Right renal pelvis (tissue), 4 donors: ENCODE measurements at regions not wholly inside any gene's neighbourhood (a gene's known extent, or its start where the extent isn't known, plus 50 kb on each side); places are given as distances from the start of the nearest gene placed in this dataset.
"Not testable (repeated sequence)": the region's sequence is repeated elsewhere in the genome, so short reads cannot be mapped to it uniquely, and the experiment has no call there.

Experiments
- DNase-seq, 4 donors: peaks; one replicate each; pipeline ENCODE4 v3.0.0-alpha.2; 2013; ENCODE audit warnings: low read depth in 4 of 4, low spot score in 3 of 4, missing footprints in 1 of 4

DNA sequence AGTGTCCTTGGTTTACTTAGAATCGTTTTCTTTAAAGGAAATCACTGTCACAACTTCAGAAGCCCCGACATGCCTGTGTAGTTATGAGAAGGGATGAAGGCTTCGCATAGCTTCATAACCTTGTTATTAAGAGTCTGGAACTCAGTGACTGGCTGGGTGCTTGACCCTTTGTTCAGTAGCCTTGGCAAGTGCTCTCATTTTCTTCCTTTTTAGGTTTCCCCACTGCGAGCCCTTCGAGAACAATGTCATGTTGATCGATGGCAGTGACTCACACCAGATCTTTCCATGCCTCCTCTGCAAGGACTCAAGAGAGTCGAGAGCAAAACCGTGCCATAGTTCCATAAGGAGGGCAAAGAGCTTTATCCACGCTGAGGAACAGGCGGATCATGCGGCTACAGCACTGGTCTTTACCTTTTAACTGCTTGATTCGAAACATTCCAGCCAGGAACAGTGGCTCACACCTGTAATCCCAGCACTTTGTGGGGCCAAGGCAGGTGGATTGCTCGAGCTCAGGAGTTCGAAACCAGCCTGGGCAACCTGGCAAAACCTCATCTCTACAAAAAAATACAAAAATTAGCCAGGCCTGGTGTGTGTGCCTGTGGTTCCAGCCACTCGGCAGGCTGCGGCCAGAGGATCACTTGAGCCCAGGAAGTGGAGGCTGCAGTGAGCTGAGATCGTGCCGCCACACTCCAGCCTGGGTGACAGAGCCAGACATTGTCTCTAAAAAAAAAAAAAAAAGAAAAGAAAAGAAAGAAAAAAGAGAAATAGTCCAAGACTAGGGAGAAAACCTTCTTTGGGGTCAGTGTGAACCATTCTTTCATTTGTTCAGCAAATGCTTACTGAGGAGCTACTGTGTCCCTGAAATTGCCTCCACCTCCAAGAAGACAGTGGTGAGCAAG is 95.4 kb upstream of the ERRFI1 start:
- DNase-seq = no peak

DNA sequence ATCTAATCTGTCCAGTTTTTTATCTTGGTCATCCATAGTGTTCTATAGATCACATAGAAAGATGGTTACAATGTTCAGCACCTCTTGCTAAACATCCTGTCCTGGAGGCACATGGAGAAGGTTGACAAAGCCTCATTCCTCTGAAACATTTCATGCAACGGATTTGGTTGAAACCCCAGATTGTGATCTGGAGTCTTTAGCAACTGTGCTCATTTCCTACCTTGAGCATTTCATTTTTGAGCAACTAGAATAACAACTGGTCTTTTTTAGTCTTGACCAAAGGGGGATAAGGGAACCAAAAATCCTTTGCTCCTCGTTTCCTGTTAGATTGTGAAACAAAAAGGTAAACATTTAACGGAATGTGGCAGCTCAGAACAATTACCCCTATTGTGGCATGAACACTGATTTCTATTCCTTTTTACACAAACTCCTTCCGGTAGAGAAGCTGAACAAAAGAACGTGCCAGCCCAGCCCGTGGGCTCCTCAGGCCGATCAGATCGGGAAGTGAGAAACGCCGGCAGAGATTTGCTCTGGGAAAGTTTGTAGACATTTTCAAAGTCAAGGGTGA is 94.7 kb upstream of the ERRFI1 start:
- no peak for DNase-seq

DNA sequence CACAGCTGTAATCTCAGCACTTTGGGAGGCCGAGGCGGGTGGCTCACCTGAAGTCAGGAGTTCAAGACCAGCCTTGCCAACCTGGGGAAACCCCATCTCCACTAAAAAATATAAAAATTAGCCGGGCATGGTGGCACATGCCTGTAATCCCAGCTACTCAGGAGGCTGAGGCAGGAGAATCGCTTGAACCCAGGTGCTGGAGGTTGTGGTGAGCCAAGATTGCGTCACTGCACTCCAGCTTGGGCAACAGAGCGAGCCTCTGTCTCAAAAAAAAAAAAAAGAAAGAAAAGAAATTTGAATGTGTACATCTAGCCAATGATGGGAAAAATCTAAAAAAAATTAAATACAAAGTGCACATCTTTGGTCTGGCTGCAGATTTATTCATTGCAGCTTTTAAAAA is 92.6 kb upstream of the ERRFI1 start:
- not testable (repeated sequence) for DNase-seq

DNA sequence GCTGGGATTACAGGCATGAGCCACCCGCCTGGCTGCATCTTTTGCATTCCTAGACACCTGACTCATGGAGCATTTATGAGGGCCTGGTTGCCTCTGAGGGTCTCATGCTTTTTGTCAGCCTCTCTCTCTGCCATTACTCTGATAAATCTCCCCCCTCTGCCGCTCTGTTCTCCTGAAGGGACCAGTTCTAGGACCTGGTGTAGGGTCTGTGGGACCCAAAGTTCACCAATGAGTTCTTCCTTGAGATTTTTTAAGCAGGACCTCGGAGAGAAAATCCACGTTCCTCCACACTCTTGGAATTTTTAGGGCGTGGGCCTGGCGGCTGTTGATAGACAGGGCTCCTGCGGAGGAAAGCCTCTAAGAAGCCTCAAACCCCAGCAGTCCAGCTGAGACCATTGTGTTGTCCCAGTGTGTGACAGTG is 91.9 kb upstream of the ERRFI1 start:
- DNase-seq = no peak

DNA sequence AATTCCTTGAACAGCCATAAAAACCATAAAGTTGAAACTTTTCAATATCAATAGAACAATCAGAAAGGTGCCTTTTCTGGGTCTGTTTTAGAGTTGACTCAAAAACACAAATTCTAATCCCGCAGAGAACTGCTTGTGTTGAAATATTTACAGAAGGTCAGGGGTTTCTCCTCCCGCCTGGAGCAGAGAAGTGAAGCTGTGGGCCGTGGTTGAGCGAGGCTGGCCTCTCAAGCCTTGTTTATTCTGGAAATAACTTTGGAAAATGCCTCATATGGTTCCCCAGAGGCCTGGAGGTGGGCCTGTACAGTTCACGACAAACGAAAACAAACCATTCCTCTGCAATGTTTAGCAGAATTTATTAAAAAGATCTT is 90.8 kb upstream of the ERRFI1 start:
- DNase-seq = peak in 3 of 4 donors; percentile 53 to 70 (median 61)

DNA sequence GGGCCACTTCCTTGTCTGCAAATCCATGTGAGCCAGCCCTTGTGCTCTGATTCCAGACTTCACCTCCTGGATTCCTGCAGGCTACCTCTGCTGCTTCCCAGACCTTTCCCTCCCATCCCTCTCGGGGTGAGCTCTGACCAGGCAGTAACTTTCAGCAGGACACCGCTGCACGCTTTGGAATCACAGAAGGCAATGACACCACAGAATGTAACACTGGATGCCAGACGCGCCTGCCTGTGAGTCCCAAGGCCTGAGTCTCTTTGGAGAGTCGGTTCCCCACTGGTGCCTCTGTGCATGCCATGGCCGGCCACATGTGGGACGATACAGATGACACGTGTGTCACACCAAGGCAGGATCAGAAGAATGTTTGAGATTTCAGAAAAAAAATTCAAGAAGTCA is 89.7 kb upstream of the ERRFI1 start:
- DNase-seq = no peak

DNA sequence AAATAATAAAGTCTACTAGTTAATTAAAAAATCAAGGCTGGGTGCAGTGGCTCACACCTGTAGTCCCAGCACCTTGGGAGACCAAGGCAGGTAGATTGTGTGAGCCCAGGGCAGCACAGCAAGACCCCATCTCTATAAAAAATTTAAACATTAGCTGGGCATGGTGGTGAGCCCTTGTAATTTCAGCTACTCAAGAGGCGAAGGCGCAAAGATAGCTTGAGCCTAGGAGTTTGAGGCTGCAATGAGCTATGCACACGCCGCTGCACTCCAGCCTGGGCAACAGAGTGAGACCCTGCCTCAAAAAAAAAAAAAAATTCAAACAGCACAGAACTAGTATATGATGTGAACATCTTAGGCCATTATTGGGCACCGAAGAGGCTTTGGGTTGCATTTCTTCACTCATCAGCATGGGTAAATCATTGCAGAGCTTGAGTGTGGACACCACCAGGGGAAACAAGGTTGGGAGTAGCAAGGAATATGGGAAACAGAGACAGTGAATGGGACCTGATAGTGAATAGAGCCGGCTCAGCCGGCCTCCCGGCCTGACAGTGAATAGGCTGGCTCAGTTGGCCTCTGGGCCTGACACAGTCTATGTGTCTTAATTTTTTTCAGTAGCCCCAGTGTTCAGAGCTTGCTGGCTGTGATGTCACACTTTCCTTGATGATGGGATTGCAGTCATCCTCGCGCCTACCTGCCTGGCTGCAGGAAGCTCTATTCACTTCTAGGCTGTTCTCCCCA is 89.1 kb upstream of the ERRFI1 start:
- no peak for DNase-seq

DNA sequence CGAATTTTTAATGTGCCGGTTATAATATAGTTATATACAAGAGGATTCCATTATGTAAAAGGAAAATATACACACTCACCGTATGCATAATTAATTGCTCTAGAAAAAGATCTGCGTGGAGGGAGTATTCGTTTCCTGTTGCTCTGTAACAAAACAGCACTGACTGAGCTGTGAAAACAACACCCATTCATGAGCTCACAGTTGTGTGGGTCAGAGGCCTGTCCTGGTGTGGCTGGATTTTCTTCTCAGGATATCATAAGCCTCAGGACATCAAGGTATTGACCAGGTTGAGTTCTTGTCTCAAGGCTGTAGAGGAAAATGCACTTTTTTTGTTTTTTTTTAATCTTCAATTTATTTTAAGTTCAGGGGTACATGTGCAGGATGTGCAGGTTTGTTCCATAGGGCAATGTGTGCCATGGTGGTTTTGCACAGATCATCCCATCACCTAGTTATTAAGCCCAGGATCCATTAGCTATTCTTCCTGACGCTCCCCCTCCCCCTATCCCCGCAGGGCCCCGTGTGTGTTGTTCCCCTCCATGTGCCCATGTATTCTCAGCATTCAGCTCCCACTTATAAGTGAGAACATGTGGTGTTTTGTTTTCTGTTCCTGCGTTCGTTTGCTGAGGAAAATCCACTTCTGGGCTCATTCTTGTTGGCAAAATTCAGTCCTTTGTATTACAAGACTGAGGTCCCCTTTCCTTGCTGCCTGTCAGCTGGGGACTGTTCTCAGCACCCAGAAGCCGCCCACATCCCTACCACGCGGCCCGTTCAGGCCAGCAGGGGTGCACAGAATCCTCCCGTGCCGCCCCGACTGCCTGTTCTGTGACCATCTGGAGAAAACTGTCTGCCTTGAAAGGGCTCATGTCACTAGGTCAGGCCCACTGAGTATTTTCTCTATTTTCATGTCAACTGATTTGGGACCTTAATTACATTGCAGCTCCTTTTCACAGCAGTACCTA is 87.4 kb upstream of the ERRFI1 start:
- no peak for DNase-seq

DNA sequence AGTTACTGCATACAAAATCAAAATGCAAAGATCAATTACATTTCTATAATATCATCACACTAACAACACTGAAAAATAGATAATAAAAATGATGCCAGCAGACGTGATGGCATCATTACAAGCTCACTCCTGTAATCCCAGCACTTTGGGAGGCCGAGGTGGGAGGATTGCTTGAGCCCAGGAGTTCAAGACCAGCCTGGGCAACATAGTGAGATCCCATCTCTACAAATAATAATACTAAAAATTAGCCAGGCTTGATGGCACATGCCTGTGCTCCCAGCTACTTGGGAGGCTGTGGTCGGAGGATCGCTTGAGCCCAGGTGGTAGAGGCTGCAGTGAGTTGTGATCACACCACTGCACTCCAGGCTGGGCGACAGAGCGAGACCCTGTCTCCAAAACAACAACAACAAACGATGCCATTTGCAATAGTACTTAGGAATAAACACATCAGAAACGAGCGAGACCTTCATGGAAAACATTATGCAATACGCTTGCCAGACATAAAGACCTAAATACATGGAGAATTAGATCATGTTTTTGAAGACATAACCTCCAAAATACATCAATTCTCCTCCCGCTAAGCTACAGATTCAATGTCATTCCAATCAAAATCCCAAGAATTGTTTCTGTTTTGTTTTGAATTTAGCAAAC is 86.6 kb upstream of the ERRFI1 start:
- no peak for DNase-seq

DNA sequence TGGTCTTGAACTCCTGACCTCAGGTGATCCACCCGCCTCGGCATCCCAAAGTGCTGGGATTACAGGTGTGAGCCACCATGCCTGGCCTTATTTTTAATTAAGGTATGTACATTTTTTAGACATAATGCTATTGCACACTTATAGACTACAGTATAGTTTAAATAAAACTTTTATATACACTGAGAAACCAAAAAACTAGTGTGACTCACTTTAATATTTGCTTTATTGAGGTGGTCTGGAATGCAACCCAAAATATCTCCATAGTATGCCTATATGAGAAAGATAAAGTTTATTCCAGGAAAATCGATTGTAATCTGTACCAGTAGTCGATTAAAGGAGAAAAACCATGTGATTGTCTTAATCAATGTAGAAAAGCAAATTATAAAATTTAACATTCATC is 85.5 kb upstream of the ERRFI1 start:
- no peak for DNase-seq

DNA sequence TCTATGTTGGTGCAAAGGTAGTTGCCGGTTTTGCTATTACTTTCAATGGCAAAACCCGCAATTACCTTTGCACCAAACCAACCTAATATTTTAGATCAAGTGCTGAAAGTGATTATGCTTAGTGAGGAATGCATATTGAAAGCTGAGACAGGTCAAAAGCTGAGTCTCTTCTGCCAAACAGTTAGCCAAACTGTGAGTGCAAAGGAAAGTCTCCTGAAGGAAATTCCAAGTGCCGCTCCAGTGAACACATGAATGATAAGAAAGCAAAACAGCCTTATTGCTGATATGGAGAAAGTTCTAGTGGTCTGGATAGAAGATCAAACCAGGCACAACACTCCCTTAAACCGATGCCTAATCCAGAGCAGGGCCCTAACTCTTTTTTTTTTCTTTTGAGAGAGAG is 83.1 kb upstream of the ERRFI1 start:
- no peak for DNase-seq

DNA sequence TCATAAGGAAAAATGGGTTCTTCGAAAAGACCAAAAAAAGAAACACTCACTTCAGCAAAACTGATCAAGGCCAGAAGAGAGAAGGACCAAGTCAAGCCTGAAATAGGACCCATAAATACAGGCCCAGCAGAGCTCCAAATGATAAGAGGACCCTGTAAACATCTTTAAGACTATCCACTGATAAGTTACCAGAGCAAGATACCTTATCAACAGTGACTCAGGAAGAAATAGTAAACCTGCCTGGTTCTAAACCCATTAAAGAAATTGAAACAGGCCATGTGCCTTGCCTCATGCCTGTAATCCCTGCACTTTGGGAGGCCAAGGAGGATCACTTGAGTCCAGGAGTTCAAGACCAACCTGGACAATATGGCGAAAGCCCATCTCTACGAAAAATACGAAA is 81.8 kb upstream of the ERRFI1 start:
- DNase-seq = no peak

DNA sequence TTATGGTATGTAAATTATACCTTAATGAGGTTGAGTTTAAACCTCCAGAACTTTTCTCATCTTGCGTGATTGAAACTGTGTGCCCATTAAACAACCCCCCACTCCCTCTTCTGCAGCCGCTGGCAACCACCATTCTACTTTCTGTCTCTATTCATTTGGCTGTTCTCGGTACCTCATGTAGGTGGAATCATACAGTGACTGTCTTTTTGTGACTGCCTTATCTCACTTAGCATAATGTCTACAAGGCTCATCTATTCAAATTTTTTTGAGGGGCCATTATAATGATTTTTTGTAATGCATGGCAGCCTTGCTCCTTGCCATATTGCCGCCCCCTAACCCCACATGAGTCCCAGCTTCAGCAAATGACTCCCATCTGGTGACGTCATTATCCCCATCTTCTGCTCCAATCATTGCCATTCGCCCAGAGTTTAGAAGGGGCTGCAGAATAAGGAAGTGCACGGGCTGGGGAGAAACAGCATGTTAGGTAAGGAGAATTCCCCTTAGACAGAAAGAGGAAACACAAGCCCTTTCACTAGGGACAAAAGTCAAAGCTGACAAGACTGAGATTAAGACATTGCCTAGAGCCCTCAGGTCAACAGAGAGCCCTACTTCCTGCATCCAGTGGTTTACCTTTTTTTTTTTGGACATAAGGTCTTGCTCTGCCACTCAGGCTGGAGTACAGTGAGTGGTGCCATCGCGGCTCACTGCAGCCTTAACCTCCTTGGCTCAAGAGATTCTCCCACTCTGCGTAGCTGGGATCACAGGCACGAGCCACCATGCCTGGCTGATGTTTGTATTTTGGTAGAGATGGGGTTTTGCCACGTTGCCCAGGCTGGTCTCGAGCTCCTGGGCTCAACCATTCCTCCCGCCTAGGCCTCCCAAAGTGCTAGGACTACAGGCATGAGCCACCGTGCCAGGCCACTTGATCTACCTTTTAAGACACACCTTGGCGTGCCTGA is 78.4 kb upstream of the ERRFI1 start:
- DNase-seq = no peak

DNA sequence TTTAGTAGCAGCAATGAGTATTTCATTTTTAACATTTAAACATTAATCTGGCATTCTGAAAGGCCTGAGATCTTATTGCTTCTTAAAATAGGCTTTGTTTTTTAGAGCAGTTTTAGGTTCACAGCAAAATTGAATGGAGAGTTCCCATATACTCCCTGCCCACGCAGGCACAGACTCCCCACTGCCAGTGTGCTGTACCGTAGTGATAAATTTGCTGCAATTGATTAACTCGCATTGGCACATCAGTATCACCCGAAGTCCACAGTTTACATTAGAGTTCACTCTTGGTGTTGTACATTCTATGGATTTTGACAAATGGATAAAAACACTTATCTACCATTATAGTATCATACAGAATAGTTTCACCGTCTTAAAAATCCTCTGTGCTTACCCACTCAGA is 71.8 kb upstream of the ERRFI1 start:
- no peak for DNase-seq

DNA sequence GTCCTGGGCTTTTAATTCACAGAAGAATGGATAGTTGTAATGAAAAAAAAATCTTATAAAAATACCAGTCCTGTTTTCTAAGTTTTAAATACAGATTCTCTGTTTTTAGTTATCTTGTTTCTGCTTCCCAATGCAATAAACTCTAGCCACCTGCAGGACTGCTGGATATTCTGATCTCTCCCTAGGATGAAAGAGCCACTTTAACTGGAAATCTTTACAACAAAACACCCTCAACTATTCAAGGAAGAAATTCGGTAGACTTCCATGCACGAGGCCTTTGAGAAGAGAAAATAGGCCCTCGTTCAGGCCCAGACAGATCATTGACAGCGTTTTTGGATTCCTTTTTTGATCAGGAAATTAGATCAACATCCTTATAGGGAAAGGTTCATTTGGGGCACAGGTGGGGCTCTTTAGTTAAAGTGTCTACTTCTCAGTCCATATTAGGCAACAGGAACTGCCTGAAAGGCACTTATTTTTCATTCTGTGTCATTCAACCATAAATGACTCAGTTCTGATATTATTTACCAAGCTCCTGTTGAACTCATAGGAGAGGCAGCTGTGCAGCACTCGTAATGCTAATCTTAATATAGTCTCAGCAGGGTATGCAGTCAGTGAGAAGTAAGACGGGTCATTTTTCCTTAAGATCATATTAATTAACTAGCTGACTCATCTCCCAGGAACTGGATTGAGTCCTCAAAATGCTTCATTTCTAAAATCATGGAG is 71.1 kb upstream of the ERRFI1 start:
- no peak for DNase-seq

DNA sequence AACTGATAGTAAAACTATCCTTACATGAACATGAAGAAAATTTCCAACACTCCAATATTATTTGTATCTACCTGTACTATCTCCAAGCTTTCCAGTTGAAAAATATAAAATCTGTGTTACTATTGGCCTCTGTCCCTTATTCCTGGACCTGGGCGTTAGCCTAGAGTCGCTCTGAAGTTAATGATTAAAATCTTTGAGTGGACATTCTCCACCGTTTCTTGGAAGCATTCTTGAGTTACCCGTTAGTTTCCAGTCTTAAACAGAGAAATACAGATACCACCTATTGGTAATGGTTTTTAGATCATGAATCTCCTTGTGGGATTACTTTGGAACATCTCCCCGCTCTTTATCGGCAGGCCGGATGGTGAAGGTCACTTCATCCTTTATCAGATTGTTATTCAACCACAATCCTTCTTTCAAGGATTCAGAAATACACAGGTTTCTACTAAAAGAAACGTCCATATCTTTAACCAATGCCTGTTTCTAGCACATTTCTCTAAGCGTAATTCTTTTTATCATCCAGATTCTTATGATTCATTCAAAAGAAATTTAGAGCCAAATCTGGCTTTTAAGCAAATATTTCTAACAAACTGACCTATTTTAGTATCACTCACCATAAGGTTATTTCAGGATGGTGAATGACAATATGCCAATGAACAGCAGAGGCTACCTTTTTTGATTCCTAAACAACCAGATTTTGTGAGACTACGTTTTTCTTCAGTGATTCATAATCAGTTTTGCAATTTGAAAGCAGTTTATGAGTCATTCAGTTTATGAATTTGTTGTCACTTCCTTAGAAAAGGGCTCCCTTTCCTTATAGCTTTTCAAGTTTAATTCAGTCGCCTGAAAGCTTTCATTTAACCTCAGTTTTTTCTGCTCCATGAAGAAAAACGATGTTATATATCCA is 70.2 kb upstream of the ERRFI1 start:
- DNase-seq = no peak

DNA sequence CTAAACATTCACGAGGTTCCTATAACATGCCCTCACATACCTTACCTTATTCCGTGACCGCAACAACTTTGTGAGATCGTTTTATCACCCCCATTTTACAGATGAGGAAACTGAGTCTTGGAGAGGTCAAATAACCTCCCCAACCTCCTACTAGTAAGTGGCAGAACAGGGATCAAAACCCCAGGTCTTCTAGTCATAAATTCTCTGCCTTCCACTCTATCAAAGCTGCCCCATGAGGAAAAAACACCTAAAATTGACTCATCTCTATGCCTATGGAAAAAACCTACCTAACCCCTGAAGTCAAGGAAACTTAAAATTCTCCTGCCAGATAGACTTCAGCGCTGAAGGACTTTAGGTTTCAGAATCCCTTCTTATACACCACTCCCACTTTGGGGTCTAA is 69.5 kb upstream of the ERRFI1 start:
- no peak for DNase-seq
